SU-DHL-6 (cell line): ENCODE measurements at regions not wholly inside any gene's neighbourhood (a gene's known extent, or its start where the extent isn't known, plus 50 kb on each side); places are given as distances from the start of the nearest gene placed in this dataset.

Experiments
- CTCF ChIP-seq: fragments of 200-600 bp; sonication (generic); IDR thresholded peaks from one replicate; pipeline ENCODE4 v1.5.1; 2017; ENCODE audit warnings: antibody characterized with exemption, mild to moderate bottlenecking, low read length, moderate library complexity; ENCODE audit not compliant: insufficient read depth, poor library complexity, severe bottlenecking
- EZH2phosphoT487 ChIP-seq: fragments of 200-600 bp; sonication (generic), shearing (Covaris generic); conservative IDR thresholded peaks from 2 replicates; pipeline ENCODE4 v1.6.1; 2018; ENCODE audit warnings: mild to moderate bottlenecking, antibody characterized with exemption, low read length, moderate library complexity, mixed read lengths

GRCh38 chr16:77531752-77532151 is 96.9 kb upstream of the ADAMTS18 start:
- TF ChIP-seq CTCF (no peak), EZH2phosphoT487 (no peak)
